ENCODE measurements at regions not wholly inside any gene's neighbourhood (a gene's known extent, or its start where the extent isn't known, plus 50 kb on each side); places are given as distances from the start of the nearest gene placed in this dataset.

- Histone ChIP-seq H3K4me3 (no peak overlapping the region), H3K27ac (no peak overlapping the region), H3K27me3 (no peaks in the 10 kb centered on the region), H3K36me3 (no peaks in the 10 kb centered on the region), H3K9me3 (no peaks in the 10 kb centered on the region), H3K4me1 (ENCODE audit: insufficient read depth) (no peaks in the 10 kb centered on the region)
- intact Hi-C loops (cut with DNase I): no loop called here
- TF ChIP-seq EP300 (IDR thresholded peaks at IDR 0.05): no peak
- no peak for TF ChIP-seq POLR2A (IDR thresholded peaks at IDR 0.05)
- TF ChIP-seq CTCF (IDR thresholded peaks at IDR 0.05): no peak
- WGBS, 3 donors: 82 to 91% (median 89%) methylated on average over 1 of the region's 1 CpG
- no peak for DNase-seq
Observed at GRCh38 chr4:81319657-81320056, 104.6 kb upstream of the PRKG2 start.

DNA sequence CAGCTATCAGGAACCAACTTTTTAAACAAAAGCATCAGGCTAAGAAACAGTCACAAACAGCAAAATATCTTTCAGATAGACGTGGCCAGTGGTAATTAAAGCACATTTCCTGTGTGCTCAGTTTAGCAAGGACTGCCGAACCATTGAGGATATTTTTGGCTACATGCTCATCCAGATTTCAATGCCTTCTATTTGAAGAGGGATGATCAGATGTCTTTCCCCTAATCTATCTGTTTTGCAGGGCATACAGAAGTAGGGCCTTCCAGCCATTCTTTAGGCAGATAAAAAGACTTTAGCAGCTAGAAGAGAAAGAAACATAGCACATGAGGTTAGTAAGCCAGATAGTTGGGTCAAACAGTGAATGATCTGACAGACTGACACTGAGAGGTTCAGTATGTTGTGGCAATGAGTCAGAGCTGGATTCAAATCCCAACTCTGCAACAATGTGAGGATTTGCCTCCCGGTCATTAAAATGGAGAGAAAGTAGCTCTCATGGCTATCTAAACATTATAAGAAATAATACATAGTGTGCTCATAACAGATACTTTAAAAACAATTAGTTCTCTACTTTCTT lies 100.0 kb upstream of the PRKG2 start:
- TF ChIP-seq POLR2A (IDR thresholded peaks at IDR 0.05): no peak
- no peak for TF ChIP-seq EP300 (IDR thresholded peaks at IDR 0.05)
- no peak for TF ChIP-seq CTCF (IDR thresholded peaks at IDR 0.05)
- H3K36me3 ChIP-seq: no peaks in the 10 kb centered on the region
- no peaks in the 10 kb centered on the region for H3K27me3 ChIP-seq
- WGBS, 3 donors: 23 to 26% (median 24%) methylated on average over 3 of the region's 3 CpGs
- no peaks in the 10 kb centered on the region for H3K9me3 ChIP-seq
- no peak overlapping the region for H3K27ac ChIP-seq
- no peaks in the 10 kb centered on the region for H3K4me1 ChIP-seq (ENCODE audit: insufficient read depth)
- no peak overlapping the region for H3K4me3 ChIP-seq
- intact Hi-C loops (cut with DNase I): loop anchor here in 1 of 4 donors (2.0 kb wide), 1 partner anchor 48 kb away; no protein-coding TSS in a partner anchor
- DNase-seq: no peak

DNA sequence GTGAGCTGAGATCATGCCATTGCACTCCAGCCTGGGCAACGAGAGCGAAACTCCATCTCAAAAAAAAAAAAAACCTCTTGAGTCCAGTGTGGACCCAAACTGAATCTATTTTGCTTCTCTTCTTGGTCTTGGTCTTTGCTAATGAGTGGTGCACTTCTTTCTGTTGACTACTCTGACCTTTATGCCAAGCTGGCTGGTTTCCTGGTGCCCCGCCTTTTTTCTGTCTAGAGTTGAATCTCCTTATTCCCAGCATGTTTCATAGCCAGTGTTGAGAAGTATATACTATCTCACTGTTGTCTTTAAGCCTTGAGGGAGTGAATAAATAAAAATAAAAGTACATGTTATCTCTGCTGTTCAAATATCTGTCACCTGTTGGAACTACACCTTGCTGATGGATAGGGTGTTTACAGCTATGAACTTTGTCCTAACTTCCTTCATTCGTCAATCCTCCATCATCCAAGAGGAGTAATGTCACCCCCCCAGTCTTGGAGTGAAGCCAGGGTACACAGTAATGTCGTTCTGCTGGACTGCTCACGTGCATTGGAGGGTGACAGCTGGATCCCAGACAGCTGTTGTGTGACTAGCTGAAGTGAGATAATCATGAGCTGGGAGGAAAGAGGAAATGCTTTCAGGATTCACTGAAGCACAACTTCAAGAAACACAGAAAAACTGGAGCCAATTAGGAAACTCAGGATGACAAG lies 99.3 kb upstream of the PRKG2 start:
- TF ChIP-seq POLR2A (IDR thresholded peaks at IDR 0.05) (no peak), EP300 (IDR thresholded peaks at IDR 0.05) (no peak), CTCF (IDR thresholded peaks at IDR 0.05) (no peak)
- WGBS, 3 donors: 44 to 50% (median 46%) methylated on average over 6 of the region's 6 CpGs
- intact Hi-C loops (cut with DNase I): loop anchor here in 1 of 4 donors (2.0 kb wide), 1 partner anchor 48 kb away; no protein-coding TSS in a partner anchor
- DNase-seq: no peak
- H3K27me3 ChIP-seq: no peaks in the 10 kb centered on the region
- H3K9me3 ChIP-seq: no peaks in the 10 kb centered on the region
- H3K36me3 ChIP-seq: no peaks in the 10 kb centered on the region
- H3K27ac ChIP-seq: no peak overlapping the region
- H3K4me3 ChIP-seq: no peak overlapping the region
- no peaks in the 10 kb centered on the region for H3K4me1 ChIP-seq (ENCODE audit: insufficient read depth)

DNA sequence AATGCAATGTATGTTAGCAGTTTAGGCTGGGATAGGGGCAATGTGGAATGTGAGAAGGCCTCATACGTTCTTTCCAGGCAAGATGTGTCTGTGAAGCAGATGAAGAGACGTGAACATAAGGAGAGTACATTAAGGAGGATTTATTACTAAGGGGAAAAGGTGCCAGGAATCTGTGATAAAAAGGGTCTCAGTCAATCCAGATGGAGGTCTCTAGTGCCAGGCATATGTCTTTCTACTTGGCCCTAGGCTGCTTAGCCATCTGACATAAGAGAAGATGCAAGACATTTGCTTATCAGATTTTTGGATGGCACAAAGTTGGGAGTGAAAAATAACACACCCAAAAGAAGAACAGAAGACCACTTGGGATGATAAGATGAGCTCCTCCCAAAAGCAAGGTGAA lies 93.0 kb upstream of the PRKG2 start:
- no peak for DNase-seq
- 28 to 55% (median 39%) methylated on average over 2 of the region's 2 CpGs for WGBS, 3 donors
- Histone ChIP-seq H3K9me3 (no peaks in the 10 kb centered on the region), H3K4me3 (no peak overlapping the region), H3K4me1 (ENCODE audit: insufficient read depth) (no peaks in the 10 kb centered on the region), H3K27me3 (no peaks in the 10 kb centered on the region), H3K36me3 (no peaks in the 10 kb centered on the region), H3K27ac (no peak overlapping the region)
- no peak for TF ChIP-seq CTCF (IDR thresholded peaks at IDR 0.05)
- no peak for TF ChIP-seq POLR2A (IDR thresholded peaks at IDR 0.05)
- no peak for TF ChIP-seq EP300 (IDR thresholded peaks at IDR 0.05)
- intact Hi-C loops (cut with DNase I): no loop called here

Measured in ovary (tissue), 7 donors.